A673 (cell line): ENCODE measurements at regions not wholly inside any gene's neighbourhood (a gene's known extent, or its start where the extent isn't known, plus 50 kb on each side); places are given as distances from the start of the nearest gene placed in this dataset.

Source experiments
- BruUV-seq: library from RNA; stranded (reverse); fragments of 400-500 nt; replicated peaks from 2 replicates; lab custom pipeline; 2021; lab: Mats Ljungman, UMichigan
- CTCF ChIA-PET: fragments of 300-600 bp; sonication (Branson Sonifier 250); formaldehyde crosslinking; loops from one replicate; lab custom pipeline; 2022; ENCODE audit warnings: antibody characterized with exemption; lab: Charles Lee
- POLR2A ChIA-PET: fragments of 300-600 bp; sonication (Branson Sonifier 250); formaldehyde crosslinking; loops from one replicate; lab custom pipeline; 2022; ENCODE audit warnings: antibody characterized with exemption; ENCODE audit not compliant: low non-redundant PET; lab: Charles Lee
- DNase-seq: peaks from one replicate; pipeline ENCODE4 v3.0.0-alpha.2; 2015; ENCODE audit warnings: low spot score
- H3K27ac ChIP-seq: fragments of 200-600 bp; sonication (generic); 2 replicates; pipeline ENCODE4 v1.5.1; 2016; ENCODE audit warnings: mixed run types, low read depth, mild to moderate bottlenecking, mixed read lengths, antibody characterized with exemption, low read length; ENCODE audit not compliant: poor library complexity, severe bottlenecking
- H3K27me3 ChIP-seq: fragments of 200-600 bp; sonication (generic); replicated peaks from 2 replicates; pipeline ENCODE4 v1.6.1; 2017; ENCODE audit warnings: mixed run types, low read depth, mild to moderate bottlenecking, mixed read lengths, antibody characterized with exemption, low read length; ENCODE audit not compliant: insufficient read depth, poor library complexity
- H3K36me3 ChIP-seq: fragments of 200-600 bp; sonication (generic); 2 replicates; pipeline ENCODE4 v1.6.1; 2016; ENCODE audit warnings: mixed run types, mild to moderate bottlenecking, mixed read lengths, antibody characterized with exemption, low read length; ENCODE audit not compliant: insufficient read depth, poor library complexity, severe bottlenecking
- H3K4me1 ChIP-seq: fragments of 200-600 bp; sonication (generic); 2 replicates; pipeline ENCODE4 v1.6.1; 2017; ENCODE audit warnings: mixed run types, mild to moderate bottlenecking, mixed read lengths, antibody characterized with exemption, low read length; ENCODE audit not compliant: insufficient read depth, poor library complexity, severe bottlenecking
- H3K4me3 ChIP-seq: fragments of 200-600 bp; sonication (generic); 2 replicates; pipeline ENCODE4 v1.5.1; 2016; ENCODE audit warnings: low read depth, mixed run types, mild to moderate bottlenecking, mixed read lengths, low read length; ENCODE audit not compliant: poor library complexity, severe bottlenecking
- H3K9me3 ChIP-seq: fragments of 200-600 bp; sonication (generic); 2 replicates; pipeline ENCODE4 v1.6.1; 2016; ENCODE audit warnings: mixed run types, low read depth, mild to moderate bottlenecking, mixed read lengths, antibody characterized with exemption, low read length; ENCODE audit not compliant: poor library complexity, severe bottlenecking
- CTCF ChIP-seq: fragments of 300-800, 200-600 bp; sonication (generic); conservative IDR thresholded peaks from 2 replicates; pipeline ENCODE4 v1.5.1; 2017; ENCODE audit warnings: low read depth, mild to moderate bottlenecking, antibody characterized with exemption, low read length, moderate library complexity, mixed read lengths
- EZH2 ChIP-seq: fragments of 200-600 bp; sonication (generic); IDR thresholded peaks from 2 replicates; pipeline ENCODE4 v1.6.1; 2017; ENCODE audit warnings: borderline replicate concordance, low read depth, mild to moderate bottlenecking, mixed read lengths, antibody characterized with exemption, low read length; ENCODE audit not compliant: poor library complexity, severe bottlenecking
- intact Hi-C: fragments of 100-400 bp; cut with micrococcal nuclease; formaldehyde crosslinking; loops from one replicate; pipeline ENCODE4 v1.10.0; 2022; ENCODE audit not compliant: unreplicated experiment

DNA sequence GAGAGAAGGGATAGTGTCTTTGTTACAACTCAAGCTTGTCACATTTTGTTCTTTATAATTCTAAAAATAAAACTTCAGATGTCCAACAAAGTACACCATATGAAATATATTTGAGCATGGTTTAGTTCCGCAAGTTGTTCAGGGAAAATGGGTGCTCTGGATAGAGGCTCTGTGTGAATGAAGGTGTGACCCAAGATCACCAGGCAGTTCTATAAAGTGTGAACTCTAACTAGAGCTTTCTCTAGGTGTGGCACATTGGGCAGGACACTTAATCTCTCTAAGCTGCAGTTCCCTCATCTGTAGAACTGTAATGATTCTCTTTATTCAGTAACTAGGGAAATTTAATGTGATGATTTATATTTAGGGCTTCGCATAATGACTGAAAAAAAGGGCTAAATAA, 139.3 kb downstream of the BCHE start:
- intact Hi-C loops = no loop called here
- no peaks in the 10 kb centered on the region for H3K27me3 ChIP-seq
- H3K4me1 ChIP-seq = no peaks in the 10 kb centered on the region
- ChIA-PET POLR2A (no interaction called here), CTCF (no interaction called here)
- no peak overlapping the region for H3K27ac ChIP-seq
- TF ChIP-seq CTCF (no peak), EZH2 (no peak)
- BruUV-seq = no TSS peak
- no peak overlapping the region for H3K4me3 ChIP-seq
- H3K9me3 ChIP-seq = no peaks in the 10 kb centered on the region
- no peak for DNase-seq
- H3K36me3 ChIP-seq = no peaks in the 10 kb centered on the region

DNA sequence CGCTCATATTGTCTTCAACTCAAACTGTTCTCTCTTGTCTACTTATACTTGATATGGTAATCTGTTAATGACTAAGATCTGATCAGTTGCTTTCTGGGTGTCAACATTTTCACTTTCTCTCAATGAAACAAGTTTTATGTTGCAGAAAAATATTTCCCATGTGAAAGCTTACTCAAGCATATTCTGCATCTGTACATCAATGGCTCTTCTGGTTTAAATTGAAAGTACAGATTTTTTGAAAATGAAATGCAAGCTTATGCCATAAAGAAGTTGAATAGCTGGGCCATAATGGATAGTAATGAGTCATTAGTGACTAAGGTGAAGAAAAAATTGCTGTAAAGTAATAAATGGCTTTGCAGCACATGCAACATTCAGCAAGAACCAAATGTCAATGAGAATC, 140.7 kb downstream of the BCHE start:
- no peak for TF ChIP-seq CTCF
- TF ChIP-seq EZH2 = no peak
- ChIA-PET CTCF (no interaction called here), POLR2A (no interaction called here)
- no TSS peak for BruUV-seq
- DNase-seq = no peak
- intact Hi-C loops = no loop called here
- Histone ChIP-seq H3K4me1 (no peaks in the 10 kb centered on the region), H3K4me3 (no peak overlapping the region), H3K9me3 (no peaks in the 10 kb centered on the region), H3K27me3 (no peaks in the 10 kb centered on the region), H3K36me3 (no peaks in the 10 kb centered on the region), H3K27ac (no peak overlapping the region)

DNA sequence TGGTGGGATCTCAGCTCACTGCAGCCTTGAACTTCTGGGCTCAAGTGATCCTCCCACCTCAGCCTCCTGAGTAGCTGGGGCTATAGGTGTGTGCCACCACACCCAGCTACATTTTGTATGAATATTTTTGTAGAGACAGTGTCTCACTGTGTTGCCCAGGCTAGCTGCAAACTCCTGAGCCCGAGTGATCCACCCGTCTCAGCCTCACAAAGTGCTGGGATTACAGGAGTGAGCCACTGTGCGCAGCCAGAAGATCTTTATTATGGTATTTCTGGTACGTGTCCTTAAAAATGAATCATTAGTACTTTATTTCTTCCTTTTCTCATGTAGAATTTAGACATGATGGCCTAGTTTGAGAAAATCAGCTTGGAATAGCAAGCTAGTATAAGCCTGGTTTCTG, 153.3 kb downstream of the BCHE start:
- no peaks in the 10 kb centered on the region for H3K27me3 ChIP-seq
- H3K9me3 ChIP-seq = no peaks in the 10 kb centered on the region
- no peak overlapping the region for H3K27ac ChIP-seq
- H3K4me1 ChIP-seq = no peaks in the 10 kb centered on the region
- BruUV-seq = no TSS peak
- CTCF ChIA-PET = interaction anchor here (0.7 kb wide), 1 partner anchor 1430 kb away, joined by 3 read pairs; no protein-coding TSS in a partner anchor
- DNase-seq = no peak
- POLR2A ChIA-PET = no interaction called here
- no peaks in the 10 kb centered on the region for H3K36me3 ChIP-seq
- intact Hi-C loops = no loop called here
- no peak overlapping the region for H3K4me3 ChIP-seq
- no peak for TF ChIP-seq CTCF
- TF ChIP-seq EZH2 = no peak
